Esophagus muscularis mucosa (tissue), 4 donors: ENCODE measurements at regions not wholly inside any gene's neighbourhood (a gene's known extent, or its start where the extent isn't known, plus 50 kb on each side); places are given as distances from the start of the nearest gene placed in this dataset.

Experiments used
- DNase-seq: peaks from one replicate; pipeline ENCODE4 v3.0.0-alpha.2; 2017; ENCODE audit errors: extremely low spot score
- H3K27ac ChIP-seq, 4 donors: fragments of 200-600 bp; sonication (generic); replicated peaks in 1 of 4; 1 replicate in 3 of 4; 2 replicates in 1 of 4; pipeline ENCODE4 v1.5.1; 2016 to 2019; ENCODE audit warnings: mild to moderate bottlenecking in 1 of 4
- H3K27me3 ChIP-seq, 4 donors: fragments of 200-600 bp; sonication (generic); one replicate each; pipeline versions ENCODE4 v1.5.1 to v1.6.0; 2016 to 2019
- H3K36me3 ChIP-seq, 4 donors: fragments of 200-600 bp; sonication (generic); one replicate each; pipeline ENCODE4 v1.5.1; 2016 to 2019
- H3K4me1 ChIP-seq, 4 donors: fragments of 200-600 bp; sonication (generic); one replicate each; pipeline ENCODE4 v1.5.1; 2016 to 2019
- H3K4me3 ChIP-seq, 4 donors: fragments of 200-600 bp; sonication (generic); 1 replicate in 2 of 4; 2 replicates in 2 of 4; pipeline ENCODE4 v1.5.1; 2016 to 2019; ENCODE audit warnings: mild to moderate bottlenecking in 4 of 4, moderate library complexity in 1 of 4
- H3K9me3 ChIP-seq, 4 donors: fragments of 200-600 bp; sonication (generic); 1 replicate in 3 of 4; 2 replicates in 1 of 4; pipeline ENCODE4 v1.5.1; 2016 to 2019
- CTCF ChIP-seq, 3 experiments: fragments of 200-600 bp in 2 of 3; fragments of 450-650 bp in 1 of 3; sonication (generic) in 2 of 3; IDR thresholded peaks; one replicate each; pipeline ENCODE4 v1.5.1; 2017 to 2019; ENCODE audit warnings: antibody characterized with exemption in 3 of 3, mild to moderate bottlenecking in 2 of 3, moderate library complexity in 1 of 3
- EP300 ChIP-seq: sonication (generic); formaldehyde crosslinking; IDR thresholded peaks from one replicate; pipeline ENCODE4 v1.6.1; 2017; ENCODE audit warnings: antibody characterized with exemption
- POLR2A ChIP-seq: fragments of 450-650 bp; IDR thresholded peaks from one replicate; pipeline ENCODE4 v1.6.1; 2017; ENCODE audit warnings: antibody characterized with exemption, moderate library complexity, mild to moderate bottlenecking, low read depth
- POLR2AphosphoS5 ChIP-seq, 2 donors: sonication (generic); formaldehyde crosslinking; IDR thresholded peaks; one replicate each; pipeline ENCODE4 v1.6.1; 2017; ENCODE audit warnings: antibody characterized with exemption in 2 of 2
- WGBS: methylation state at CpG from one replicate; pipeline ENCODE4 v1.1.5; 2018; 5-methylcytosine and 5-hydroxymethylcytosine counted together
- intact Hi-C: fragments of 100-400 bp; cut with DNase I; formaldehyde crosslinking; loops from one replicate; pipeline ENCODE4 v1.15.1; 2023

- TF ChIP-seq POLR2A (no peak), EP300 (no peak), CTCF (IDR thresholded peaks at IDR 0.05) (no peak), POLR2AphosphoS5 (IDR thresholded peaks at IDR 0.05) (no peak)
Observed at GRCh38 chr1:193359631-193360030, 173.2 kb upstream of the B3GALT2 start.

GRCh38 chr1:193358419-193358818, 172.0 kb upstream of the B3GALT2 start:
- no peak overlapping the region for H3K27ac ChIP-seq
- WGBS = 78% methylated on average over 3 of the region's 3 CpGs
- TF ChIP-seq POLR2AphosphoS5 (IDR thresholded peaks at IDR 0.05) = no peak
- TF ChIP-seq CTCF (IDR thresholded peaks at IDR 0.05) = no peak
- TF ChIP-seq EP300 = no peak
- no peak for TF ChIP-seq POLR2A
- intact Hi-C loops = no loop called here
- no peak for DNase-seq
- H3K36me3 ChIP-seq = no peaks in the 10 kb centered on the region
- no peaks in the 10 kb centered on the region for H3K27me3 ChIP-seq
- H3K4me1 ChIP-seq = peaks cover 0 to 15% (median 0%) of the 10 kb centered on the region in 4 donors
- no peaks in the 10 kb centered on the region for H3K9me3 ChIP-seq
- H3K4me3 ChIP-seq = no peak overlapping the region

More at GRCh38 chr1:193359631-193360030, 173.2 kb upstream of the B3GALT2 start:
- no peak overlapping the region for H3K4me3 ChIP-seq
- intact Hi-C loops = no loop called here
- H3K27ac ChIP-seq = no peak overlapping the region
- 100% methylated on average over 4 of the region's 5 CpGs for WGBS
- H3K36me3 ChIP-seq = no peaks in the 10 kb centered on the region
- no peaks in the 10 kb centered on the region for H3K9me3 ChIP-seq
- no peaks in the 10 kb centered on the region for H3K27me3 ChIP-seq
- DNase-seq = no peak
- peaks cover 0 to 15% (median 0%) of the 10 kb centered on the region in 4 donors for H3K4me1 ChIP-seq

DNA sequence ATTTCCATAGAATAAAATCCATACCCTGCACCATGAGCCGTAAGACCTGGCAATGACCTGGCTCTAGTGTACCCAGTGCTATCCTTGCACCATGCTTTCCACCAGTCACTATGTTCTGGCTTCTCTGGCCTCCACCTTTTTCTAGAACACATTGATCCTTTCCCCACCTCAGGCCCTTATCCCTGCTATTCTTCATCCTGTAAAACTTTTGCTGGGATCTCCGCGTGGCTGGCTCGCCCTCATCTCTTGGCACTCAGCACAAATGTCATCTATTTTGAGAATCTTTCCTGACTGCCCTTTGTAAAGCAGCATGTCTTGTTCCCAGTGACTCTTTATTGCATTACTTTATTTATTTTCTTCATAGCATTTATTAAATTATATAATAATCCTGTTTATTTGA, 169.8 kb upstream of the B3GALT2 start:
- no peak overlapping the region for H3K4me3 ChIP-seq
- H3K4me1 ChIP-seq = peaks cover 0 to 15% (median 0%) of the 10 kb centered on the region in 4 donors
- no peaks in the 10 kb centered on the region for H3K27me3 ChIP-seq
- no peak for TF ChIP-seq POLR2AphosphoS5 (IDR thresholded peaks at IDR 0.05)
- no peak overlapping the region for H3K27ac ChIP-seq
- no peaks in the 10 kb centered on the region for H3K36me3 ChIP-seq
- H3K9me3 ChIP-seq = no peaks in the 10 kb centered on the region
- WGBS = 74% methylated on average over 4 of the region's 4 CpGs
- DNase-seq = no peak
- intact Hi-C loops = no loop called here

- intact Hi-C loops = no loop called here
- DNase-seq = no peak
- TF ChIP-seq POLR2A (no peak), CTCF (IDR thresholded peaks at IDR 0.05) (no peak), EP300 (no peak), POLR2AphosphoS5 (IDR thresholded peaks at IDR 0.05) (no peak)
- Histone ChIP-seq H3K36me3 (no peaks in the 10 kb centered on the region), H3K4me3 (no peak overlapping the region), H3K9me3 (no peaks in the 10 kb centered on the region), H3K4me1 (peaks cover 0 to 15% (median 0%) of the 10 kb centered on the region in 4 donors), H3K27me3 (no peaks in the 10 kb centered on the region), H3K27ac (no peak overlapping the region)
- 85% methylated on average over 2 of the region's 2 CpGs for WGBS
Observed at GRCh38 chr1:193355626-193356025, 169.2 kb upstream of the B3GALT2 start.

GRCh38 chr1:193355178-193355577, 168.8 kb upstream of the B3GALT2 start:
- Histone ChIP-seq H3K4me1 (peaks cover 0 to 15% (median 0%) of the 10 kb centered on the region in 4 donors), H3K36me3 (no peaks in the 10 kb centered on the region), H3K9me3 (no peaks in the 10 kb centered on the region), H3K27me3 (no peaks in the 10 kb centered on the region), H3K27ac (no peak overlapping the region), H3K4me3 (no peak overlapping the region)
- WGBS = 64% methylated on average over 2 of the region's 2 CpGs
- DNase-seq = no peak
- intact Hi-C loops = no loop called here
- TF ChIP-seq EP300 (no peak), CTCF (IDR thresholded peaks at IDR 0.05) (no peak), POLR2A (no peak), POLR2AphosphoS5 (IDR thresholded peaks at IDR 0.05) (no peak)
